NCI-H146 treated with DMSO at 0.1 percent for 48 hours (cell line): ENCODE measurements at regions not wholly inside any gene's neighbourhood (a gene's known extent, or its start where the extent isn't known, plus 50 kb on each side); places are given as distances from the start of the nearest gene placed in this dataset.
"Not testable (repeated sequence)": the region's sequence is repeated elsewhere in the genome, so short reads cannot be mapped to it uniquely, and the experiment has no call there.

Experiments
- DNase-seq: peaks from one replicate; lab custom pipeline; 2025; ENCODE audit not compliant: unreplicated experiment; lab: John Stamatoyannopoulos, UW

DNA sequence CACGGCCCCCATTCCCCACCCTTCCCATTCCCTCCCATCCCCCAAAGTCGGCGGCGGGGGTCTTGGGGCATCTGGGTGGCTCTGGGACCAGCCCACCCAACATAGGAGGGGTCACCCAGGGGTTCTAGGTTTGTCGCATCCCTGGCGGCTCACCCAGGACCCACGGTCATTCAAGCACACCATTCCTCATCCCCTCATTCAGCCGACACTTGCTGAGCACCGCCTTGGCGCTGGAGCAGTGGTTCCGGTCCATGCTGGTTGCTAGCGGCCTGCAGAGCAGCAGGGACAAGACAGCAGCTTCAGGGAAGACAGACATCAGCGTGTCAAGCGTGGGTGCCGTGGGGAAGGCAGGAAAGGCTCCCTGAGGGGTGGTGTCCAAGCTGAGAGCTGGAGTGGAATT, 50.5 kb upstream of the OTOS start:
- DNase-seq = no peak

DNA sequence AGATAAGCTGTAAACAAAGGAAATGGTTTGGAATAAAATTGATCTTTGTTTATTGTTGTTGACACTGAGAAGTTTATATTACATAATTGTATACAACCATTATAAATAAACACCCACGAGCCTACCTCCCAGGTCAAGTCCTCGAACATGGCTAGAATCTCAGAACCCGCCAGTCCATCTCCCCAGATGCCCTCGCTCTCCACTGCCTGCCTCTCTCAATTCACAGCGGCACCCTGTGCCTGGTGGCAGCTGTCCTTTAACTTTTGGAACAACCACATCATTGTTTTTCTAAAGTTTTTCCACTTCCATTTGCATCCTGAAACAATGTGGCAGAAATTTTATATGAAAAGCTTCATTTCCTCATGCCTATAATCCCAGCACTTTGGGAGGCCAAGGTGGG, 52.2 kb upstream of the OTOS start:
- no peak for DNase-seq

DNA sequence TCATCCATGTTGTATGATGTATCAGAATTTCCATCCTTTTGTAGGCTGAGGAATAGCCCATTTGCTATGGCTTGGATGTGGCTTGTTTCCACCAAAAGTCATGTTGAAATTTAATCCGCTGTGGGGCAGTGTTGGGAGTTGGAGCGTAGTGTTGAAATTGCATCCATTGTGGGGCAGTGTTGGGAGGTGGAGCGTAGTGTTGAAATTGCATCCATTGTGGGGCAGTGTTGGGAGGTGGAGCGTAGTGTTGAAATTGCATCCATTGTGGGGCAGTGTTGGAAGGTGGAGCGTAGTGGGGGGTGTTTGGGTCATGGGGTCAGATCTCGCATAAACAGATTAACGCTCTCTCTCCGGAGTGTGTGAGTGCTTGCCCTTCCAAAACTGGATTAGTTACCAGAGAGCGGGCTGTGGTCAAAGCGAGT, 53.9 kb upstream of the OTOS start:
- DNase-seq = not testable (repeated sequence)

DNA sequence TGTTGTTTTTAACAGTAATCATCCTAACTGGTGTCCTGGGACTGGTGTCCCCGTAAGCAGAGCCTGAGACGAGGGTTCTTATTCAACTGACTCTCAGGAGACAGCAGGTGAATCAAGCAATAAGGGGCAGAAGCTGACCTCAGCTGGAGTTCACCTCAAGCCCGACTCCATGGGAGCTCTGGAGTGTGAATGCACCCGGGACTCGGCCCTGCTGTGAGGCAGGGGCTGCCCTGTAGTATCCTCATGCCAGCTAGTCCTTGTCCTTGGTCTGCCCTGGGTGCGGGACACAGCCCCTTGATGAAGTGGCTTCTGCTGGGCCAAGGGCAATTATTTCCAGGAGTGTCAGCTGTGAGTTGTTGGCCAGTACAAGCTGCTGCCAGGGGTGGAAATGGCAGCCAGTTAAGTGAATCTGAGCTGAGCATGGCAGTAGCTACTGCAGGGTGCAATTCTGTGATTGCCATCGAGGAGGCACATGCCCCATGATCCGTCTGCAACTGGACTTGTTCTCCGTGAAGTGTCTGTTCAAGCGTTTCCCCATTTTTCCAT, 54.9 kb upstream of the OTOS start:
- no peak for DNase-seq

DNA sequence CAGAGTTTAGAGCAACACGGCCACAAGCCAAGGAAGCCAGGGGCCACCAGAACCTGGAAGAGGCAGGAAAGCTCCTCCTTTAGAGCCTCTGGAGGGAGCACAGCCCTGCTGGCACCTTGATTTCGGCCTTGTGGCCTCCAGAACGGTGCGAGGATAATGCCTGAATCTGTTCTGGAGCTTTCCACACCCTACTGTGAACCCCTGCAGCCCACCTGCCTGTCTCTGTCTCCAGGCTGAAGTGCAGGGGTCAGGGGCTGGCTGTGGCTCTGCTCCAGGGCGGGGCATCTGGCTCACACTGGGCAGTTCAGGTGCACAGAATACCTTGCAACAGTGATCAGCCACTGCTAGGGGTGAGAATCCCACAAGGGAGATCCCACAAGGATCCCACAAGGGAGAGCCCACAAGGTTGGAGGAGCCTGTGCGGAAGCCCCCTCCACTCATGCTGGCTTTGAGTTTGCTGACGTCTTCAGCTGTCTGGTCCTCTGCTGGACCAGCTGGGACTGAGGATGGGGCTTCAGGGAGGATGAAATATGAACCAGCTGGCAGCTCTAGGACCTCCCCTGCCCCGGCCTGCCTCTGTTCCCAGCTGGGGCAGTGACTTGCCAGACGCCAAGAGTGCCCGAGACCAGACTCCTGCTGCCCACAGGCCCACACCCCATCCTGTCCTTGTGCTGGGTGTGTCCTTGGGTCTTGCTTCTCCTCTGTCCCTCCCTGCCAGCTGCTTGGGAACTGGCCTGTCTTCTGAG, 56.4 kb upstream of the OTOS start:
- DNase-seq = no peak

DNA sequence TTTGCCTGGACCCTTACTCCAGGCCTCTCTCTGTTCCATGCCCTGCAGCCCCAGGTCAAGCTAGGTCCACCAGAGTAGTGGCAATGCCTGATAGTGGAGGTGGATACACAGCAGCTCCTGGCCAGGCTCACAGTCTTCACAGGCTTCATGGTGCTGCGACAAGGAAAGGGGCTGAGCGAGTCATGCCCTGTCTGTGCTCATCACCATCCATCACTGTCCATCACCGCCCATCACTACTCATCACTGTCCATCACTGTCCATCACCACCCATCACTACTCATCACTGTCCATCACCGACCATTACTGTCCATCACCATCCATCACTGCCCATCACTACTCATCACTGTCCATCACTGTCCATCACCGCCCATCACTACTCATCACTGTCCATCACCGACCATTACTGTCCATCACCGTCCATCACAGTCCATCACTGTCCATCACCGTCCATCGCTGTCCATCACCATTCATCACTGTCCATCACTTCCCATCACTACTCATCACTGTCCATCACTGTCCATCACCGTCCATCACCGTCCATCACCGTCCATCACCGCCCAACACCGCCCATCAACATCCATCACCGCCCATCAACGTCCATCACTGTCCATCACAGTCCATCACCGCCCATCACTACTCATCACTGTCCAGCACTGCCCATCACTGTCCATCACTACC, 57.1 kb upstream of the OTOS start:
- DNase-seq = no peak

DNA sequence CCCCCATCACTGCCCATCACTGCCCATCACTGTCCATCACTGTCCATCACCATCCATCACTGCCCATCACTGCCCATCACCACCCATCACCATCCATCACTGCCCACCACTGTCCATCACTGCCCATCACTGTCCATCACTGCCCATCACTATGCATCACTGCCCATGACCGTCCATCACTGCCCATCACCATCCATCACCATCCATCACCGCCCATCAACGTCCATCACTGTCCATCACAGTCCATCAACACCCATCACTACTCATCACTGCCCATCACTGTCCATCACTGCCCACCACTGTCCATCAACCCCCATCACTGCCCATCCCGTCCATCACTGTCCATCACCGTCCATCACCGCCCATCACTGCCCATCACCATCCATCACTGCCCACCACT, 57.8 kb upstream of the OTOS start:
- DNase-seq = no peak

DNA sequence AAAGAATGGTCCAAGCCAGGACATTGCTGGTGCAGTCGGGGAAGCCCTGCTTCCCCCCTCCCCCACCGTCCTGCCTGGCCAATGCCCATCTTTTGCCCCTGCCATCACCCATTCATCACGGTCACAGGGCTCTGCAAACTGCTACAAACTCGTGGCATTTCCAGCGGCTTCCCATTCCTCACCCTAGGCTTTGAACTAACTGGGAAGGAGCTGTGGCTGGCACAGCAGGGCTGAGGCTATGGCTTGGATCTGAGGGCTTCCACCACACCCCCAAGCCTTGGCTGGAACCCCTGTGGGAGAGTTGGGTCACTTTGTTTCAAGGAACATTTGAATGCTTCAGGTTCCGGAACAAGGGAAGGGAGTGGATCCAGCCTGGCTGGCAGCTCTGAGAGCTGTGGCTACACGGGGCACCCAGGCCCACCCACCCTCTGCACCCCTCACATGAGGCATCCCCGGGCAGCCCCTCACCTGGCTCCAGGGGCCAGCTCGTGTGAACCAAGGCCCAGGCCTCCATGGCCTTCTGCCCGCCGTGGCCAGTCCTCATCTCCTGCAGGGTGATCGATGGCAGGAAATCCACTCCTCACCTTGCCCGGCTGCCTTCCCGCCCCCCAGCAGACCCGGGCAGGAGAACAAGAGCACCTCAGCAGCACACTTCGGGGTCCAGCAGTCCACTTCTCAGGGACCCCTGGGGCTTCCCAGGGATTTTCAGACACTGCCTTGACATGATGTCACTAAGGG, 58.8 kb upstream of the OTOS start:
- DNase-seq = no peak

DNA sequence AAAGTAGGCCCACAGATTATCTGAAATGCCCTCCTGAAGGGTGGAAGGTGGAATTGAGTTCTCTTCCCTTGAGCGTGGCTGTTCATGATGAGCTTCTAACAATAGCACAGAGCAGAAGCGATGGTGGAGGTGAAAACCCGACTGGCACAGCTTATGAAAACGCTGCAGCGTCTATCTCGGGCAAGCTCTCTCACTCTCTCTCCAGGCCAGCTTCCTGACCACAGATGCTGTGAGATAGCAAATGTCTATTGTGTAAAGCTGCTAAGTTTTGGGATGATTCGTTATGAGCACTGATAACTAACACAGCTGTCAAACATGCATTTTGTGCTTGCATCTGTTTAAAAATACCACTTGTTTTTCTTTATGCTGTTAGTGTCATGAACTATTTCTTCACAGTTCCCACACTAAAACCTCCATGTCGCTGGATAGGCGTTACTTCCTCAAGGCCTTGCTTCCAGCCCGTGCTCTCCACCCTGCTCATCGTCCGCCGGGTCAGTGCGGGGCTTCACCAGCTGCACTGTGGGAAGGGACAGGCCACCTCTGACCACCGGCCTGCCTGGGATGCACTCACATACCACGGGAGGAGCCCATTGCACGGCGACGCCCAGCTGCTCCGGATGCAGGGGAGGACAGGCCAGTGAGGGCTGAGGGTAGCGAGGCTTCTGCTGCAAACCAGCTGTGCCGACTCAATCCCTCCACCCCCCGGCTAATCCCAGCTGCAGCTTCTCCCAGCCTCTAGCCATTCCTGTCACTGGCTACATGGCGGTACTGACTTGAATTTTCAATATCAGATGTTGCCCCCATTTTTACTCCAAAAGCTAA, 60.0 kb upstream of the OTOS start:
- no peak for DNase-seq

DNA sequence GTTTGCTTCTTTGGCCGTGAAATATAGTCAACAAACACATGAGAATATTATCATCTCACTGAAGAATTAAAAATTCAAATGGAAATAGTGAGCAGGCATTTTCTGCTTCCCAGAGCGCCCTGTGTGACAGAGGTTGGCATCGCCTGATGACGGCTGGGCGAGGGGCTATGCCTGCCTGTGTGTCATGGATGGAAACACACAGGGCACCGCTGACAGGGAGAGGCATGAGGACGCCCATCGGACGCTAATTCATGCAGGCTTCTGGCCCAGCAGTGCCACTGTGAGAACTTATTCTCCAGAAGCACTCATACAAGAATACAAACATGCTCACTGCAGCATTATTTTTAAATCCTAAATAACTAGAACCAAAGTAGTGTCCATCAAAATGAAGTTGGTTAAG, 61.4 kb upstream of the OTOS start:
- DNase-seq = no peak

DNA sequence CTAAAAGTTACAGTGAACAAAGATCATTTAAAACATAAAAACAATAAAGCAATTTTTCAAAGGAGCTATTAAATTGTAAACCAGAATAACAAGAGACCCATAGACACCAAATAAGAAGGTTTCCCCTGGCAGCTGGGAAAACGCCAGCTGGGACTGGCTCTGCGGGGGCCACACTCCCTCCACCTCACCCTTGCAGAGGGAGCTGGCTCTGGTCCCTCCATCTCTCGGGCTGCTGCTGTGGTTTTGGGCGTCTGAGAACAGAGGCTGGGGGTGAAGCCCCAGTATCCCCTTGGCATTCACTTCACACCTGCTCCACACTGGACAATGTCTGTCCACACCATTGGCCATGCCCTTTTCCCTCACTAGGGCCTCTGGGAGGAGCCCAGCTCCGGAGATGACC, 62.1 kb upstream of the OTOS start:
- DNase-seq = no peak

DNA sequence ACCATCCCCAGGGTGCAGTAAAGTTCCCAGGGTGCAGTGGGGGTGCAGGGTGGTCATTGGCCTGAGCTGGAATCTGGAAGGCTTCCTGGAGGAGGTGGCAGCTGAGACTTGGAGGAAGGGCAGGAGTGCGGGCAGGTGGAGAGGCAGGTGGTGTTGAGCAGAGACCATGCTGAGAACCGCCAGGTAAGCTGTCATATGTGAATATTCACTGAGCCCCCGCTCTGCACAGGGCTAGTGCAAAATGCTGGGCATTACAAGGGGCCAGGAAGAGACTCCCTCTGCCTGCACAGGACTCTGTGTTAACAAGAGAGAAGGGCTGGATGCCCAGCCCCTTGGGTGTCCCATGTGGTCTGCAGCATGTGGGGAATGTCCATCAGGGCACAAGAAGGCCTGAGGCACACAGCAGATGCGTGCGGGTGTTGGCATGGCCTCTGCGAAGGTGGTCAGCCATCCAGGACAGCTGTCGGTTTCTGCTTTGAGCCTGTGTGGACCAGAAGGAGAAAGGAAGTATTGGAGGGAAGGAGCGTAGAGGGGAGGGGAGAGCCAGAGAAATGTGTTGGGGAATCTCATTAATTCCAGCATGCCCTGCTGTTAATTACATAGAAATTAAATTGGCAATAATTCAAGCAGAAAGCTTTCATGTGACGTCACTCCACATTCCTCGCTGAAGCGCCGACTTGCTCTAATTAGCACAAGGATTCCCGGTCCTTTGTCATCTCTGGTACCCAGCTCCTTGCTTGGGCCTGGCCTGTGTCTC, 62.8 kb upstream of the OTOS start:
- no peak for DNase-seq

DNA sequence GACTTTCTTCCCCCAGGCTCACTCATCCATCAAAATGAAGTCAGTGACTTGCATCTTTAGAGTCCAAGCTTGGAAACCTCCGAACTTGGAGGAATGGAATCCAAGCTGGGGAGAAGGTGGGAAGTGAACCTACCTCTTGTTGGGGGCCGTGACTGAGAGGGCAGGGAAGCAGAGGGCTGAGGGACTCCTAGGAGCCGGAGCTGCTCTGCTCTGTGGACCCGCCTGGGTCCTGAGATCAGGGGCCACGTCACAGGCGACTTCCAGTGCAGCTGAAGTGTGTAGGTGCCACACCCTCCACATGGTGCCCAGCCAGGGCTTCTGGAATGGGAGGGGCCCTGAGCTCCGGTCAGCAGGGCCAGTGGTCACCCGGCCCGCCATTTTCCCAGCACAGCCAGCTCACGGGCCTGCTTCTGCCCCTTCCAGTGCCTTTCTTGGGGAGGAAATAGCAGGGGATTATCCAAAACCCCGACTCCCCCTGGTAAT, 63.4 kb upstream of the OTOS start:
- no peak for DNase-seq

DNA sequence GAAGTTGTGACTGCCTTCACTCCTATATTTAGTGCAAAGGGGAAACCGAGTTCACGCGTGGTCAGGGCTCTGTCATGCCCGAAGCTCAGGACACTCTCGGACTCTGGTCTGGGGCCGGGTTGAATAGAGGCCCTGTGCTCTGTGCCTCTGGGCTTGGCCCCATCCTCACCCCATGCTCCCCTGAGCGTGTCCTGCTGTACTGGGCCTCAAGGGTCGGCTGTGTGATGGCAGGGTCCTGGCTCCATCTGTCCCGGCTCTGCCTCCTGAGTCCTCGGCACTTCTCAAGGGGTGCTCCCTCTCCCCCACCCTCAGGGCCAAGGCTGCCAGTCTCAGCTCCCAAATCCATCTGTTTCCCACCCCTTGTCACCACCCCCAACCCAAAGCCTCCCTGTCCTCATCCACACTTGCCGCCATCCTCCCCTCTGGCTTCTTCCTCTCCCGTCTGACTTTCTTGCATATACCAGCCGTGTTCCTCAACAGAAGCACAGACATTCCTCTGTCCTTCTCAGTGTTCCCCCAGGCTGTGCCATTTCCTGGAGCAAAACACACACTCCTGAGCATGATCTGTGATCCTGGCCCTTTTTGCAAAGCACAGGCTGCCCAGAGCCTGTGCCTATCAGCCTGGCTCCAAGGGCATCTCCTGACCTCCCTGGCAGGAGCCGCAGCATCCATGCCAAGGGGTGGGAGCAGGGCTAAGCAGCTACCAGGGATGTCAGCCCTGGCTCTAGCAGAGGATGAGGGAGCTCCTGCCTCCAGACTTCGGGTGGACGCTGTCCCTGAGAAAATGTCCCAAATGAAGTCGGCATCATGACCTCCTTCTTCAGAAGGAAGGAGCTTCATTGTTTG, 64.2 kb upstream of the OTOS start:
- no peak for DNase-seq

DNA sequence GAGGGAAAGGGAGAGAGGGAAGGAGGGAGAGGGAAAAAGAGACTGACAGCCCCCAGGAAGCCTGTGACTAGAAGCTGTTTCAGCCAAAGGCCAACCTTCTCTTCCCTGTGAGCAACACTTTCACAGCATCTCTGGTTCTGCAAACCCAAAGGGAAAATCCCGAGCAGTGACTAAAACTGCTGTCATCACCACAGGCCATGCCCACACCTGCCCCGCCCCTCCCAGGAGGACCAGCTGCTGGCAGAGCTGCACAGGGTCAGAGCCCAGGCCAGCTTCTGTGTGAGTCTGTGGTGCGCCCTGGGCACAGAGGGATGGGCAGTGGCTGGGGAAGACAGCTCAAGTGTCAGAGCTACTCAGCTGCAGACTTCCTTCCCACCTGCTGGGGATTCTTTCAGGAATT, 64.9 kb upstream of the OTOS start:
- no peak for DNase-seq

DNA sequence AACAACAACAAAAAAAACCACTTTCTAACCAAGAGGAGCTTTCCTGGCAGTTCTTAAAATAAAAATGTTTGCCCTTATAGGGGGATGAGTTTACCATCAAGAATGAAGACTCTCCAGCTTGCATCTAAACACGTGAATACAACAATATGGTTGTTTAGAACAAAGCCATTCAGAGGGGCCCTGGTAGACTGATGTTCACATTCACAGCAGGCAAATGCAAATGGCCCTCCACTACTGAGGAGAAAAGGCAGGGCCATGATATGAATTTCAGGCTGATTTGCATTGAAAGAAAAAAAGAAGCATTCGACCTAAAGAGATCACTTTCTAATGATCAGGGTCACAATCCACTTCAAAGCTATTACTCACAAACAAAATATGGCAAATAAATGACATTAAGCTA, 65.3 kb upstream of the OTOS start:
- DNase-seq = no peak

DNA sequence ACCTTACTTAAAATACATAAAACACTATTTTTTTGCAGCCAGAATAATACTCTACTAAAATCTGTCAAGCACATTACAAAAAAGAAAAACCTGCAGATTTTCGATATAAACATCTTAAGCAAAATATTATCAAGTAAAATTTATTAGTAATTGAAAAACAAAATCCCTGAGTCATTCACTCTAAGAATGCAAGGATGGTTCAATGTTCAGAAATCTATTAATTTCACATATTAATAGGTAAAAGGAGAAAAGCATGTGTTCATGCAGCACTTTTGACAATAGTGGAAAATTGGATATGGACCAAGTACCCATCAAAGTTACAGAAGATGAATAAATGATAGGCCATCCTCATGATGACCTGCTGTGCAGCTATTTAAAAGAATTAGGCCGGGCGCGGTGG, 66.2 kb upstream of the OTOS start:
- no peak for DNase-seq

DNA sequence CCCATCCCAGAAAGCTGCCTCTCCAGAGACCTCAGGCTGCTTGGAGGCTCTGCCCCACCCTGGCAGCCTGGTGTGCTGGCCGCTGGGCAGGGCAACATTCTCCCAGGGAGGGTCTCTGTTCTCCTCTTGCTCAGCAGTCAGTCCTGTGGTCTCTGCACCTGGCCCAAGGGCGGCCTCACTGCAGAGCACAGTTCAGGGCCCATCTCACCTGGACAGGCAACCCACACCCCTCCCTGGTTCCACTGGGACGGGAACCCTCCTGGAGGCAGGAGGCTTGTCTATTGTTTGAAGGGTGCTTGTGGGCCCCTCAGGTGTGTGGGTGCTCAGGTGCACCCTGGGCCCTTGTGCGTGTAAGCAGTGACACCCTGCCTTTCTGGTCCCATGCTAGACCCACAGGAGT, 67.2 kb upstream of the OTOS start:
- no peak for DNase-seq

DNA sequence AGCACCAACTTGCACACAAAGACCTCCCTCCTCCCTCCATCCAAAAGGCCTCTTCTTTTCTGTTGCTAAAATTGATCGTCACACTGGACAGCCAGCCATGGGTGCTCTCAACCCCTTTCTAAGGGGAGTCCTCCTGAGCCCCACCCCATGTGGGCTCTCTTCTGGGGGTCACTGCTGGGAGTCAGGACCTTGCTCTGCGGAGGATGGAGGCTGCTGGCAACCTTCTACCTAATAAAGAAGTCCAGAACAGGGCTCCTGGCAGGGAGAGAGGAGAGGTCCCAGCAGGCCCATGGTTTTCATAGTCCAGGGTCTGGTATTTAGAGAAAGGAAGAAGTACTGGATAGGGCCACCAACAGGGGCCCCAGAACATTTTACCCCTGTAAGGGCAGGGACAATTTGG, 67.6 kb upstream of the OTOS start:
- no peak for DNase-seq
